HCT116 (cell line): ENCODE measurements at regions not wholly inside any gene's neighbourhood (a gene's known extent, or its start where the extent isn't known, plus 50 kb on each side); places are given as distances from the start of the nearest gene placed in this dataset.

ENCODE experiments used
- ATAC-seq: fragments of 200-7000 bp; cut with Tn5 transposase; 2 replicates; pipeline ENCODE4 v1.9.1; 2020; ENCODE audit warnings: mild to moderate bottlenecking, moderate library complexity
- BruUV-seq: library from RNA; stranded (reverse); fragments of 400-500 nt; replicated peaks from 2 replicates; lab custom pipeline; 2021; lab: Mats Ljungman, UMichigan
- CTCF ChIA-PET: fragments of 300-600 bp; sonication (Branson Sonifier 250); formaldehyde crosslinking; loops from one replicate; lab custom pipeline; 2021; ENCODE audit warnings: antibody characterized with exemption; lab: Charles Lee
- POLR2A ChIA-PET: fragments of 300-600, 350-600 bp; sonication (Branson Sonifier 250); formaldehyde crosslinking; loops from one replicate; lab custom pipeline; 2021; ENCODE audit warnings: antibody characterized with exemption; lab: Charles Lee
- RAD21 ChIA-PET, 2 experiments: fragments of 300-600 bp; sonication (Branson Sonifier 250); formaldehyde crosslinking; loops; one replicate each; lab custom pipeline; 2023; ENCODE audit warnings: low total read pairs in 2 of 2; ENCODE audit not compliant: uncharacterized antibody in 2 of 2, unreplicated experiment in 2 of 2, low non-redundant PET in 1 of 2; lab: Charles Lee
- DNase-seq: peaks from one replicate; pipeline ENCODE4 v3.0.0-alpha.2; 2010; ENCODE audit warnings: low read depth, low spot score
- H2AFZ ChIP-seq: fragments of 200-600 bp; shearing (Covaris generic), sonication (generic); 2 replicates; pipeline ENCODE4 v1.6.1; 2017; ENCODE audit warnings: low read depth, mixed run types, mixed read lengths, antibody characterized with exemption, low read length; ENCODE audit not compliant: poor library complexity, severe bottlenecking
- H3K27ac ChIP-seq: 2 replicates; pipeline ENCODE4 v1.5.1; 2012; ENCODE audit warnings: low read depth, low read length
- H3K27me3 ChIP-seq: fragments of 200-600 bp; sonication (generic); 2 replicates; pipeline ENCODE4 v1.6.1; 2016; ENCODE audit warnings: mixed run types, low read length, mixed read lengths; ENCODE audit not compliant: insufficient read depth
- H3K36me3 ChIP-seq, 2 experiments: fragments of 200-500 bp in 1 of 2; fragments of 200-600 bp in 1 of 2; sonication (Bioruptor generic) in 1 of 2; sonication (generic) in 1 of 2; 2 replicates each; pipeline versions ENCODE4 v1.5.1 to v1.6.1; 2014 to 2016; ENCODE audit warnings: low read length in 2 of 2, inconsistent platforms in 1 of 2, mixed read lengths in 1 of 2, mixed run types in 1 of 2; ENCODE audit not compliant: insufficient read depth in 2 of 2, control insufficient read depth in 1 of 2
- H3K4me1 ChIP-seq, 2 experiments: fragments of 200-600 bp in 1 of 2; sonication (generic) in 1 of 2; 2 replicates each; pipeline versions ENCODE4 v1.5.1 to v1.6.1; 2012 to 2017; ENCODE audit warnings: low read length in 2 of 2, inconsistent platforms in 1 of 2, mild to moderate bottlenecking in 1 of 2, mixed read lengths in 1 of 2, mixed run types in 1 of 2, moderate library complexity in 1 of 2; ENCODE audit not compliant: insufficient read depth in 2 of 2, control insufficient read depth in 1 of 2
- H3K4me2 ChIP-seq: fragments of 200-600 bp; sonication (generic); 2 replicates; pipeline ENCODE4 v1.6.1; 2017; ENCODE audit warnings: mixed run types, low read length, mixed read lengths
- H3K4me3 ChIP-seq, 2 experiments: fragments of 200-600 bp in 1 of 2; sonication (generic) in 1 of 2; replicated peaks in 1 of 2; 2 replicates each; pipeline ENCODE4 v1.5.1; 2011 to 2016; ENCODE audit warnings: low read length in 2 of 2, control low read depth in 1 of 2, low read depth in 1 of 2, mild to moderate bottlenecking in 1 of 2, mixed read lengths in 1 of 2, mixed run types in 1 of 2
- H3K79me2 ChIP-seq: fragments of 200-600 bp; sonication (generic); 2 replicates; pipeline ENCODE4 v1.6.1; 2017; ENCODE audit warnings: mild to moderate bottlenecking, mixed run types, low read length, moderate library complexity, mixed read lengths; ENCODE audit not compliant: insufficient read depth
- H3K9ac ChIP-seq: fragments of 200-600 bp; sonication (generic); 2 replicates; pipeline ENCODE4 v1.6.1; 2016; ENCODE audit warnings: low read length, mixed read lengths
- H3K9me2 ChIP-seq: fragments of 200-600 bp; sonication (generic), shearing (Covaris generic); 2 replicates; pipeline ENCODE4 v1.6.1; 2017; ENCODE audit warnings: mixed run types, mild to moderate bottlenecking, moderate library complexity; ENCODE audit not compliant: insufficient read depth
- H3K9me3 ChIP-seq, 2 experiments: fragments of 200-500 bp in 1 of 2; fragments of 200-600 bp in 1 of 2; sonication (Bioruptor generic) in 1 of 2; sonication (generic) in 1 of 2; 2 replicates each; pipeline ENCODE4 v1.6.1; 2014 to 2017; ENCODE audit warnings: low read length in 2 of 2, mixed read lengths in 2 of 2, inconsistent platforms in 1 of 2, low read depth in 1 of 2, mild to moderate bottlenecking in 1 of 2, mixed run types in 1 of 2, moderate library complexity in 1 of 2; ENCODE audit not compliant: control insufficient read depth in 1 of 2, insufficient read depth in 1 of 2
- H4K20me1 ChIP-seq: fragments of 200-600 bp; sonication (generic), shearing (Covaris generic); 2 replicates; pipeline ENCODE4 v1.6.1; 2017; ENCODE audit warnings: mixed run types, mild to moderate bottlenecking, moderate library complexity; ENCODE audit not compliant: insufficient read depth
- CBX3 ChIP-seq: IDR thresholded peaks from 2 replicates; pipeline ENCODE4 v1.6.1; 2012; ENCODE audit warnings: low read depth
- CTCF ChIP-seq, 3 experiments: fragments of 200-600 bp in 1 of 3; sonication (generic) in 1 of 3; IDR thresholded peaks in 2 of 3; conservative IDR thresholded peaks in 1 of 3; 2 replicates each; pipeline ENCODE4 v1.5.1; 2012 to 2017; ENCODE audit warnings: low read depth in 2 of 3, low read length in 2 of 3, antibody characterized with exemption in 1 of 3, borderline replicate concordance in 1 of 3, control low read depth in 1 of 3, mild to moderate bottlenecking in 1 of 3, mixed read lengths in 1 of 3, mixed run types in 1 of 3, moderate library complexity in 1 of 3; ENCODE audit not compliant: insufficient read depth in 1 of 3
- ELF1 ChIP-seq: IDR thresholded peaks from 2 replicates; pipeline ENCODE4 v1.6.1; 2012; ENCODE audit warnings: low read depth, borderline replicate concordance
- EZH2phosphoT487 ChIP-seq: fragments of 200-600 bp; IDR thresholded peaks from 2 replicates; pipeline ENCODE4 v1.6.1; 2018; ENCODE audit warnings: antibody characterized with exemption, borderline replicate concordance
- JUND ChIP-seq: IDR thresholded peaks from 2 replicates; pipeline ENCODE4 v1.6.1; 2012
- MAX ChIP-seq: IDR thresholded peaks from 2 replicates; pipeline ENCODE4 v1.6.1; 2012
- POLR2A ChIP-seq: IDR thresholded peaks from 2 replicates; pipeline ENCODE4 v1.7.0; 2011; ENCODE audit warnings: borderline replicate concordance; ENCODE audit not compliant: insufficient read depth, insufficient read length; ENCODE audit errors: extremely low read depth
- SP1 ChIP-seq: IDR thresholded peaks from 2 replicates; pipeline ENCODE4 v1.6.1; 2012; ENCODE audit warnings: low read depth
- SRF ChIP-seq: IDR thresholded peaks from 2 replicates; pipeline ENCODE4 v1.6.1; 2012; ENCODE audit warnings: low read depth
- TCF7L2 ChIP-seq: IDR thresholded peaks from 2 replicates; pipeline ENCODE4 v1.7.0; 2011; ENCODE audit warnings: borderline replicate concordance, inconsistent platforms; ENCODE audit not compliant: insufficient read depth, insufficient read length; ENCODE audit errors: extremely low read depth
- ZNF274 ChIP-seq: fragments of 200-500 bp; sonication (Bioruptor generic); IDR thresholded peaks from 2 replicates; pipeline ENCODE4 v1.6.1; 2014; ENCODE audit warnings: mild to moderate bottlenecking, low read depth, low read length, inconsistent platforms
- intact Hi-C: fragments of 100-400 bp; cut with micrococcal nuclease; formaldehyde crosslinking; loops from 2 replicates; pipeline ENCODE4 v1.10.0; 2022

- intact Hi-C loops, result loop anchor here (10.0 kb wide), 2 partner anchors 58 to 148 kb away; partner anchors contain the start of gene TMEM215
- BruUV-seq, result no TSS peak
Observed at GRCh38 chr9:32843295-32843694, 60.0 kb downstream of the TMEM215 start.

GRCh38 chr9:32844259-32844658 lies 60.9 kb downstream of the TMEM215 start:
- H3K9ac ChIP-seq, result no peak overlapping the region
- H3K79me2 ChIP-seq, result no peaks in the 10 kb centered on the region
- H3K27ac ChIP-seq, result no peak overlapping the region
- H3K36me3 ChIP-seq, result no peaks in the 10 kb centered on the region
- no peaks in the 10 kb centered on the region for H3K9me3 ChIP-seq
- no peak overlapping the region for H3K4me3 ChIP-seq
- DNase-seq, result no peak
- no peak for ATAC-seq
- TF ChIP-seq CTCF (IDR thresholded peaks at IDR 0.05 in 2 of 3, conservative IDR thresholded peaks at IDR 0.05 in 1 of 3; ENCODE audit: borderline replicate concordance in 1 of 3, insufficient read depth in 1 of 3, low read depth in 2 of 3, low read length in 2 of 3) (no peak), SRF (no peak), EZH2phosphoT487 (no peak)
- H3K27me3 ChIP-seq, result peaks cover 9% of the 10 kb centered on the region
- intact Hi-C loops, result loop anchor here (10.0 kb wide), 2 partner anchors 59 to 149 kb away; partner anchors contain the start of gene TMEM215
- no peaks in the 10 kb centered on the region for H3K9me2 ChIP-seq
- H2AFZ ChIP-seq, result no peak overlapping the region
- no peaks in the 10 kb centered on the region for H4K20me1 ChIP-seq
- RAD21 ChIA-PET, result no interaction called here
- POLR2A ChIA-PET, result no interaction called here
- CTCF ChIA-PET, result no interaction called here
- no peak overlapping the region for H3K4me2 ChIP-seq
- no TSS peak for BruUV-seq
- H3K4me1 ChIP-seq, result no peaks in the 10 kb centered on the region

More at GRCh38 chr9:32843295-32843694, 60.0 kb downstream of the TMEM215 start:
- H3K4me2 ChIP-seq, result no peak overlapping the region
- H3K4me3 ChIP-seq, result no peak overlapping the region
- H3K9ac ChIP-seq, result no peak overlapping the region
- RAD21 ChIA-PET, result no interaction called here
- no peaks in the 10 kb centered on the region for H3K9me2 ChIP-seq
- H3K4me1 ChIP-seq, result no peaks in the 10 kb centered on the region
- CTCF ChIA-PET, result no interaction called here
- no peak for TF ChIP-seq JUND
- no peak for TF ChIP-seq ZNF274
- no peak for TF ChIP-seq ELF1
- TF ChIP-seq MAX, result no peak
- no peak for TF ChIP-seq SP1
- TF ChIP-seq POLR2A, result no peak
- TF ChIP-seq TCF7L2, result no peak
- TF ChIP-seq CBX3, result no peak
- H2AFZ ChIP-seq, result no peak overlapping the region
- DNase-seq (no peak), ATAC-seq (no peak)
- H4K20me1 ChIP-seq, result no peaks in the 10 kb centered on the region
- H3K9me3 ChIP-seq, result no peaks in the 10 kb centered on the region
- no peak overlapping the region for H3K27ac ChIP-seq
- no peaks in the 10 kb centered on the region for H3K36me3 ChIP-seq
- H3K79me2 ChIP-seq, result no peaks in the 10 kb centered on the region
- peaks cover 1% of the 10 kb centered on the region; the same call in 1 of the 2 replicates for H3K27me3 ChIP-seq
- POLR2A ChIA-PET, result no interaction called here
